ENCODE measurements at regions not wholly inside any gene's neighbourhood (a gene's known extent, or its start where the extent isn't known, plus 50 kb on each side); places are given as distances from the start of the nearest gene placed in this dataset.

GRCh38 chr4:110365761-110366160, 110.2 kb upstream of the ENPEP start:
- no peak overlapping the region for H3K4ac ChIP-seq (ENCODE audit: low read depth, low read length)
- no peak overlapping the region for H3K4me3 Mint-ChIP-seq
- H4K91ac ChIP-seq (ENCODE audit: insufficient read length, low read depth, low read length): no peak overlapping the region
- no peak overlapping the region for H2BK15ac ChIP-seq (ENCODE audit: low read depth, low read length)
- TF ChIP-seq CTCF (conservative IDR thresholded peaks at IDR 0.05): no peak
- H2BK12ac ChIP-seq (ENCODE audit: insufficient read length, low read depth, low read length): no peak overlapping the region
- no peak overlapping the region for H3K56ac ChIP-seq (ENCODE audit: insufficient read length, low read depth, low read length)
- no peak overlapping the region for H3K14ac ChIP-seq (ENCODE audit: insufficient read depth, low read length)
- H3K79me1 ChIP-seq (ENCODE audit: insufficient read depth, low read depth, low read length, poor library complexity, severe bottlenecking): no peaks in the 10 kb centered on the region
- H3K36me3 Mint-ChIP-seq (ENCODE audit: insufficient read depth in 1 of 3, low read depth in 3 of 3): no peaks in the 10 kb centered on the region
- H2AFZ ChIP-seq (ENCODE audit: low read length): no peak overlapping the region
- WGBS (ENCODE audit: extremely low coverage, insufficient read length, low lambda C conversion rate): no CpG with 5 or more reads among the region's 1 CpG
- no peaks in the 10 kb centered on the region; the same call in 1 of the 2 replicates for H3K79me2 ChIP-seq (ENCODE audit: insufficient read depth, low read length)
- no peak overlapping the region for H3K9ac ChIP-seq (ENCODE audit: extremely low read depth, insufficient read length, low read length)
- no peak overlapping the region for H2BK5ac ChIP-seq (ENCODE audit: insufficient read length, low read length)
- H2BK120ac ChIP-seq (ENCODE audit: low read depth, low read length, poor library complexity, severe bottlenecking): no peak overlapping the region
- H3T11ph ChIP-seq (ENCODE audit: low read length): no peak overlapping the region
- H4K8ac ChIP-seq (replicated peaks; ENCODE audit: insufficient read length, low read depth, low read length): no peak overlapping the region
- H3K27me3 Mint-ChIP-seq (ENCODE audit: low read depth): peaks cover 3% of the 10 kb centered on the region
- H3K18ac ChIP-seq (ENCODE audit: insufficient read length, low read depth, low read length): no peak overlapping the region
- no peak overlapping the region for H3K23ac ChIP-seq (ENCODE audit: insufficient read length, low read depth, low read length)
- H3K27ac ChIP-seq (ENCODE audit: insufficient read length, low read depth, low read length): no peak overlapping the region
- no peak overlapping the region for H2AK5ac ChIP-seq (ENCODE audit: insufficient read length, low read length)
- H3K9me3 ChIP-seq (ENCODE audit: control insufficient read depth, low read depth, low read length): no peaks in the 10 kb centered on the region
- no peaks in the 10 kb centered on the region for H4K20me1 ChIP-seq (ENCODE audit: control insufficient read depth, insufficient read depth, insufficient read length)
- no peaks in the 10 kb centered on the region for H3K23me2 ChIP-seq (ENCODE audit: insufficient read length, low read depth, low read length, poor library complexity, severe bottlenecking)
- no peaks in the 10 kb centered on the region; the same call in 1 of the 2 replicates for H3K4me1 ChIP-seq (ENCODE audit: insufficient read depth, low read length)
- H3K27me3 ChIP-seq (ENCODE audit: insufficient read depth, low read length): no peaks in the 10 kb centered on the region
- H3K27ac Mint-ChIP-seq: no peak overlapping the region
- no peak overlapping the region for H3K4me2 ChIP-seq (ENCODE audit: insufficient read depth, insufficient read length, low read length)
- peaks cover 8 to 11% of the 10 kb centered on the region in 2 experiments; a peak in 3 of 4 replicates for H3K4me1 Mint-ChIP-seq
- no peak overlapping the region for H4K5ac ChIP-seq (ENCODE audit: insufficient read length, low read depth, low read length)
- no peak overlapping the region for H2BK20ac ChIP-seq (ENCODE audit: low read depth, low read length, poor library complexity, severe bottlenecking)
- no peaks in the 10 kb centered on the region for H3K9me3 Mint-ChIP-seq
- DNase-seq: no peak

Data from H9 (cell line).